H1 (cell line): ENCODE measurements at regions not wholly inside any gene's neighbourhood (a gene's known extent, or its start where the extent isn't known, plus 50 kb on each side); places are given as distances from the start of the nearest gene placed in this dataset.

Experiments used
- CTCF ChIA-PET: fragments of 300-600 bp; sonication (Branson Sonifier 250); formaldehyde crosslinking; loops from one replicate; lab custom pipeline; 2021; ENCODE audit not compliant: partially characterized antibody; lab: Charles Lee
- POLR2A ChIA-PET: fragments of 300-600 bp; sonication (Branson Sonifier 250); formaldehyde crosslinking; loops from one replicate; lab custom pipeline; 2021; ENCODE audit warnings: inconsistent platforms; ENCODE audit not compliant: partially characterized antibody; lab: Charles Lee
- DNase-seq, 2 experiments: peaks; one replicate each; pipeline versions ENCODE4 v3.0.0 to v3.0.0-alpha.2; 2010 to 2022; ENCODE audit warnings: low spot score in 2 of 2, low read depth in 1 of 2, mixed read lengths in 1 of 2
- FAIRE-seq: peaks from 2 replicates; lab custom pipeline; 2011; peaks lifted over from hg19 to GRCh38; lab: Jason Lieb, UNC
- H2AFZ ChIP-seq: 2 replicates; pipeline ENCODE4 v1.8.1; 2012; ENCODE audit warnings: low read length, inconsistent platforms
- H2AK5ac ChIP-seq: 2 replicates; pipeline ENCODE4 v1.6.1; 2013; ENCODE audit warnings: low read depth, low read length
- H2BK120ac ChIP-seq: replicated peaks from 2 replicates; pipeline ENCODE3; 2013; ENCODE audit warnings: low read depth, low read length, inconsistent platforms
- H2BK12ac ChIP-seq: 2 replicates; pipeline ENCODE4 v1.6.1; 2013; ENCODE audit warnings: low read depth, low read length
- H2BK15ac ChIP-seq: 2 replicates; pipeline ENCODE4 v1.6.1; 2013; ENCODE audit warnings: low read length
- H2BK20ac ChIP-seq: 2 replicates; pipeline ENCODE4 v1.6.1; 2013; ENCODE audit warnings: low read length
- H2BK5ac ChIP-seq: 2 replicates; pipeline ENCODE4 v1.6.1; 2013; ENCODE audit warnings: low read depth, low read length
- H3K14ac ChIP-seq: 2 replicates; pipeline ENCODE4 v1.6.1; 2013; ENCODE audit warnings: inconsistent platforms; ENCODE audit not compliant: insufficient read length
- H3K18ac ChIP-seq: 2 replicates; pipeline ENCODE4 v1.6.1; 2013; ENCODE audit warnings: low read length; ENCODE audit errors: extremely low read depth
- H3K23ac ChIP-seq: 2 replicates; pipeline ENCODE4 v1.6.1; 2013; ENCODE audit warnings: inconsistent platforms; ENCODE audit not compliant: insufficient read length
- H3K23me2 ChIP-seq: 2 replicates; pipeline ENCODE4 v1.6.1; 2013; ENCODE audit warnings: low read depth, low read length
- H3K27ac ChIP-seq: 2 replicates; pipeline ENCODE4 v1.6.1; 2011; ENCODE audit warnings: low read depth, low read length, inconsistent platforms
- H3K27me3 ChIP-seq, 4 experiments: replicated peaks in 1 of 4; 1 replicate in 1 of 4; 2 replicates in 3 of 4; pipeline versions ENCODE4 v1.6.1 to v1.8.1; 2011 to 2013; ENCODE audit warnings: low read length in 3 of 4, mild to moderate bottlenecking in 3 of 4, inconsistent platforms in 2 of 4, mixed read lengths in 2 of 4, moderate library complexity in 1 of 4; ENCODE audit not compliant: control insufficient read depth in 3 of 4, insufficient read depth in 3 of 4; ENCODE audit errors: extremely low read depth in 1 of 4
- H3K36me3 ChIP-seq, 4 experiments: 2 replicates each; pipeline versions ENCODE4 v1.6.1 to v1.8.1; 2011 to 2013; ENCODE audit warnings: mild to moderate bottlenecking in 4 of 4, low read length in 3 of 4, moderate library complexity in 2 of 4, control low read depth in 1 of 4, inconsistent platforms in 1 of 4; ENCODE audit not compliant: insufficient read depth in 4 of 4, control insufficient read depth in 2 of 4
- H3K4ac ChIP-seq: replicated peaks from 2 replicates; pipeline ENCODE3; 2013; ENCODE audit warnings: low read length, low read depth, mixed read lengths, inconsistent platforms; ENCODE audit not compliant: insufficient read length
- H3K4me1 ChIP-seq, 4 experiments: replicated peaks in 1 of 4; 1 replicate in 1 of 4; 2 replicates in 3 of 4; pipeline versions ENCODE4 v1.6.1 to v1.8.1; 2011 to 2013; ENCODE audit warnings: low read length in 3 of 4, inconsistent platforms in 2 of 4, mixed read lengths in 1 of 4; ENCODE audit not compliant: insufficient read depth in 4 of 4, control insufficient read depth in 3 of 4
- H3K4me2 ChIP-seq, 2 experiments: 2 replicates each; pipeline versions ENCODE4 v1.6.1 to v1.8.1; 2011 to 2013; ENCODE audit warnings: low read depth in 2 of 2, low read length in 2 of 2, control low read depth in 1 of 2, inconsistent platforms in 1 of 2, mild to moderate bottlenecking in 1 of 2; ENCODE audit not compliant: insufficient read depth in 1 of 2
- H3K4me3 ChIP-seq, 4 experiments: fragments of 200-600, 300-600 bp in 1 of 4; sonication (generic), shearing (Covaris generic), sonication (Bioruptor Twin) in 1 of 4; 2 replicates each; pipeline versions ENCODE4 v1.5.1 to v1.8.1; 2011 to 2016; ENCODE audit warnings: low read length in 4 of 4, low read depth in 3 of 4, control low read depth in 2 of 4, inconsistent platforms in 2 of 4, mild to moderate bottlenecking in 2 of 4, mixed read lengths in 1 of 4, moderate library complexity in 1 of 4; ENCODE audit not compliant: insufficient read depth in 2 of 4; ENCODE audit errors: extremely low read depth in 1 of 4
- H3K56ac ChIP-seq: replicated peaks from 2 replicates; pipeline ENCODE3; 2013; ENCODE audit warnings: low read depth, mild to moderate bottlenecking, mixed read lengths, low read length, inconsistent platforms; ENCODE audit not compliant: insufficient read length
- H3K79me1 ChIP-seq: 2 replicates; pipeline ENCODE4 v1.6.1; 2013; ENCODE audit warnings: low read depth, low read length, control low read depth
- H3K79me2 ChIP-seq, 2 experiments: 2 replicates each; pipeline versions ENCODE4 v1.6.1 to v1.8.1; 2012 to 2013; ENCODE audit warnings: low read length in 2 of 2, mild to moderate bottlenecking in 2 of 2, inconsistent platforms in 1 of 2; ENCODE audit not compliant: insufficient read depth in 2 of 2, control insufficient read depth in 1 of 2
- H3K9ac ChIP-seq, 4 experiments: replicated peaks in 1 of 4; 1 replicate in 1 of 4; 2 replicates in 3 of 4; pipeline versions ENCODE4 v1.6.1 to v1.8.1; 2011 to 2013; ENCODE audit warnings: low read depth in 3 of 4, low read length in 3 of 4, control low read depth in 2 of 4, mild to moderate bottlenecking in 2 of 4, moderate library complexity in 2 of 4, inconsistent platforms in 1 of 4; ENCODE audit errors: extremely low read depth in 1 of 4
- H3K9me3 ChIP-seq, 2 experiments: 2 replicates each; pipeline versions ENCODE4 v1.6.1 to v1.8.1; 2012 to 2013; ENCODE audit warnings: mild to moderate bottlenecking in 2 of 2, moderate library complexity in 2 of 2, control low read depth in 1 of 2, inconsistent platforms in 1 of 2, low read depth in 1 of 2, low read length in 1 of 2, mixed read lengths in 1 of 2; ENCODE audit not compliant: insufficient read depth in 2 of 2
- H4K20me1 ChIP-seq, 2 experiments: replicated peaks in 1 of 2; 2 replicates each; pipeline versions ENCODE3 to v1.8.1; 2011 to 2013; ENCODE audit warnings: inconsistent platforms in 2 of 2, low read length in 2 of 2, mild to moderate bottlenecking in 1 of 2; ENCODE audit not compliant: insufficient read depth in 2 of 2, control insufficient read depth in 1 of 2
- H4K5ac ChIP-seq: 2 replicates; pipeline ENCODE4 v1.6.1; 2013; ENCODE audit warnings: low read length, low read depth, mixed read lengths, inconsistent platforms; ENCODE audit not compliant: insufficient read length
- H4K8ac ChIP-seq: 2 replicates; pipeline ENCODE4 v1.8.0; 2013; ENCODE audit warnings: mild to moderate bottlenecking, moderate library complexity, low read length, inconsistent platforms; ENCODE audit not compliant: insufficient read depth; ENCODE audit errors: extremely low read depth
- H4K91ac ChIP-seq: replicated peaks from 2 replicates; pipeline ENCODE3; 2013; ENCODE audit warnings: low read length, mixed read lengths, inconsistent platforms; ENCODE audit not compliant: insufficient read length
- CREB1 ChIP-seq: IDR thresholded peaks from 2 replicates; pipeline ENCODE4 v1.6.1; 2012; ENCODE audit warnings: inconsistent platforms
- EZH2 ChIP-seq: fragments of 200-600 bp; sonication (generic); IDR thresholded peaks from 2 replicates; pipeline ENCODE4 v1.7.1; 2012; ENCODE audit warnings: low read depth, mild to moderate bottlenecking, moderate library complexity, low read length, inconsistent platforms; ENCODE audit not compliant: severe bottlenecking
- GABPA ChIP-seq: IDR thresholded peaks from 2 replicates; pipeline ENCODE4 v1.6.1; 2011; ENCODE audit warnings: mild to moderate bottlenecking, low read length, moderate library complexity, borderline replicate concordance; ENCODE audit not compliant: insufficient read depth
- NRF1 ChIP-seq: IDR thresholded peaks from 2 replicates; pipeline ENCODE4 v1.6.1; 2011; ENCODE audit warnings: mild to moderate bottlenecking, low read depth, low read length, improper control_type of control experiment
- SAP30 ChIP-seq: fragments of 300-600 bp; sonication (generic); IDR thresholded peaks from 2 replicates; pipeline ENCODE4 v1.7.1; 2012; ENCODE audit warnings: low read length, moderate library complexity, mild to moderate bottlenecking, inconsistent platforms; ENCODE audit not compliant: insufficient read depth, insufficient replicate concordance
- SIX5 ChIP-seq: IDR thresholded peaks from 2 replicates; pipeline ENCODE4 v1.6.1; 2011; ENCODE audit warnings: mild to moderate bottlenecking, low read depth, low read length
- SUZ12 ChIP-seq: fragments of 200-600 bp; sonication (generic); IDR thresholded peaks from 2 replicates; pipeline ENCODE4 v1.6.1; 2012; ENCODE audit warnings: mild to moderate bottlenecking, inconsistent platforms, low read length, moderate library complexity, mixed read lengths
- TAF7 ChIP-seq: optimal IDR thresholded peaks from 2 replicates; pipeline ENCODE3; 2011; ENCODE audit warnings: low read depth, mild to moderate bottlenecking, inconsistent platforms, low read length, moderate library complexity, borderline replicate concordance
- USF2 ChIP-seq: IDR thresholded peaks from 2 replicates; pipeline ENCODE4 v1.6.1; 2011; ENCODE audit warnings: low read length, improper control_type of control experiment
- ZNF274 ChIP-seq: IDR thresholded peaks from 2 replicates; pipeline ENCODE4 v1.7.0; 2012; ENCODE audit warnings: low read length, borderline replicate concordance; ENCODE audit errors: extremely low read depth
- WGBS, 2 experiments: shearing (Covaris generic) in 1 of 2; methylation state at CpG; one replicate each; pipeline versions ENCODE4 v1.1.6 to v1.1.7; 2013 to 2015; ENCODE audit warnings: low lambda C conversion rate in 2 of 2, mixed read lengths in 2 of 2, inconsistent platforms in 1 of 2, low coverage in 1 of 2, missing lambda C conversion rate in 1 of 2; ENCODE audit not compliant: insufficient replicate concordance in 2 of 2, insufficient coverage in 1 of 2, insufficient read length in 1 of 2; ENCODE audit errors: extremely low coverage in 1 of 2, missing lambda C conversion rate in 1 of 2; 5-methylcytosine and 5-hydroxymethylcytosine counted together
- TF ChIP-seq, protein P1 (sequence below): IDR thresholded peaks from 2 replicates; pipeline ENCODE4 v1.6.1; 2012; ENCODE audit warnings: inconsistent platforms

DNA sequence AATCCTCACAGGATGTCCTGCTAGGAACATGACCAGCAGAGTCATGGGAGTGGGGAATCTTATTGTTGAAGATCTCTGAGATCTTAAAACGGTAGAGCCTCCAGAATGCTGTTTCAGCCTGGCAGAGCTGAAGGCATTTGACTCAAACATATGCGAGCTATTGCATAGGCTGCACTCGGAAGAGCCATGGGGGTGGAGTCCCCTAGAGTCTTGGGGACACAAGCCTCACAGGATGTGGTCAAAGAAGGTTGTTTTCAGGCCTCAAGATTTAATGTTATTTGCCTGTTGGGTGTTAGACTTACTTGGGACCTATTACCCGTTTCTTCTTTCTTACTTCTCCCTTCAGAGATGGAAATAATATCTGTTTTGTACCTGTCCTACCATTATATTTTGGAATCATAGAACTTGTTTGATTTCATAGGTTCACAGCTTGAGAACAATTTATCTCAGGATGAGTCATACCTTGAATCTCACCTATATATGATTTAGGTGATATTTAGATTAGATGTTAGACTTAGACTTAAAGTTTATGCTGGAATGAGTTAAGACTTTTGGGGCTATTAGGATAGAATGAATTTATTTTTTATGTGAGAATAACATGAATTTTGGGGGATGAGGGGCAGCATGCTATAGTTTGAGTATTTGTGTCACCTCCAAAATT, 172.2 kb upstream of the ATP2B1 start:
- no peak overlapping the region for H2BK5ac ChIP-seq
- ChIA-PET POLR2A (no interaction called here), CTCF (no interaction called here)
- H3K18ac ChIP-seq: no peak overlapping the region
- no peak overlapping the region for H3K27ac ChIP-seq
- DNase-seq: no peak
- no peaks in the 10 kb centered on the region for H3K79me1 ChIP-seq
- H2AK5ac ChIP-seq: no peak overlapping the region
- no peaks in the 10 kb centered on the region for H3K79me2 ChIP-seq
- no peak overlapping the region for H3K9ac ChIP-seq
- H3K9me3 ChIP-seq: no peaks in the 10 kb centered on the region
- no peak overlapping the region for H3K4me3 ChIP-seq
- no peaks in the 10 kb centered on the region for H3K23me2 ChIP-seq
- no peaks in the 10 kb centered on the region for H3K36me3 ChIP-seq
- no peak overlapping the region for H2BK20ac ChIP-seq
- H4K5ac ChIP-seq: no peak overlapping the region
- no peak overlapping the region for H3K4ac ChIP-seq
- no peaks in the 10 kb centered on the region for H3K27me3 ChIP-seq
- H4K8ac ChIP-seq: no peak overlapping the region
- H3K4me2 ChIP-seq: no peak overlapping the region
- H2AFZ ChIP-seq: peak overlapping the region; percentile 42; the same call in 1 of the 2 replicates
- WGBS, 2 experiments: 77% methylated on average over 4 of the region's 4 CpGs; no CpG with 5 or more reads in 1 of the 2 experiments
- 0 out of 2 replicates have a peak overlapping the region, but pooled peaks have one; percentile 32 for H2BK15ac ChIP-seq
- no peak overlapping the region for H3K23ac ChIP-seq
- no peaks in the 10 kb centered on the region for H4K20me1 ChIP-seq
- H3K56ac ChIP-seq: no peak overlapping the region
- FAIRE-seq: no peak
- H4K91ac ChIP-seq: no peak overlapping the region
- peaks cover 0 to 4% (median 0%) of the 10 kb centered on the region in 4 experiments; a peak in 2 of 7 replicates for H3K4me1 ChIP-seq
- no peak overlapping the region for H2BK12ac ChIP-seq
- H3K14ac ChIP-seq: no peak overlapping the region
- H2BK120ac ChIP-seq: no peak overlapping the region
- TF ChIP-seq GABPA: no peak
- TF ChIP-seq SUZ12: no peak
- TF ChIP-seq EZH2: no peak
- no peak for TF ChIP-seq ZNF274
- no peak for TF ChIP-seq NRF1
- TF ChIP-seq, protein P1, sequence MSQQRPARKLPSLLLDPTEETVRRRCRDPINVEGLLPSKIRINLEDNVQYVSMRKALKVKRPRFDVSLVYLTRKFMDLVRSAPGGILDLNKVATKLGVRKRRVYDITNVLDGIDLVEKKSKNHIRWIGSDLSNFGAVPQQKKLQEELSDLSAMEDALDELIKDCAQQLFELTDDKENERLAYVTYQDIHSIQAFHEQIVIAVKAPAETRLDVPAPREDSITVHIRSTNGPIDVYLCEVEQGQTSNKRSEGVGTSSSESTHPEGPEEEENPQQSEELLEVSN: no peak
- no peak for TF ChIP-seq TAF7
- no peak for TF ChIP-seq USF2
- TF ChIP-seq SIX5: no peak
- no peak for TF ChIP-seq CREB1
- TF ChIP-seq SAP30: no peak
